PC-3 (cell line): ENCODE measurements at regions not wholly inside any gene's neighbourhood (a gene's known extent, or its start where the extent isn't known, plus 50 kb on each side); places are given as distances from the start of the nearest gene placed in this dataset.

ENCODE experiments used
- EZH2 ChIP-seq: fragments of 300-600 bp; sonication (generic); IDR thresholded peaks from one replicate; pipeline ENCODE4 v1.6.1; 2017; ENCODE audit warnings: antibody characterized with exemption, mild to moderate bottlenecking, low read length; ENCODE audit not compliant: unreplicated experiment
- EZH2phosphoT487 ChIP-seq: fragments of 300-600 bp; sonication (generic); IDR thresholded peaks from 2 replicates; pipeline ENCODE4 v1.6.1; 2018; ENCODE audit warnings: mild to moderate bottlenecking, antibody characterized with exemption, low read length, borderline replicate concordance
- TF ChIP-seq, protein P1 (sequence below): fragments of 300-600 bp; sonication (generic); conservative IDR thresholded peaks from 2 replicates; pipeline ENCODE4 v1.5.1; 2017; ENCODE audit warnings: antibody characterized with exemption, low read depth, mild to moderate bottlenecking, low read length

DNA sequence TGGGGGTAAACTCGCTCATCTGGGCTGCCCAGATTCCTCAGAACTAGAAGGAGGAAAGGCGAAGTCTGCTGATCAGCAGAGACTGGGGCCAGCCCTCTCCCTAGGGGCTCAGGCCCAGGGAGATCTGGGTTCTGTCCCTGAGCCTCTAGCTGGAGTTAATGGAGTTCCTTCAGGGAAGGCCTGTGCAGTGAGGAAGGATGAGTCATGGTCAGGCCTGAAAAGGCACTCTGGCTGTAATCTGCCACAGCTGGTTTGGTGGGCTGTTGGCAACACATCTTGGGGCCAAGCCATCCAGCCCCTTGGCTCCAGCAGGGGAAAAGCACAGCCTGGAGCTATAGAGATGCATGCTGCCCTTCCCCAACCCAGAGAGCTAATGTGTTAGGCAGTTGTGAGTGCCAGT lies 459.6 kb downstream of the PRELID2 start:
- TF ChIP-seq, protein P1, sequence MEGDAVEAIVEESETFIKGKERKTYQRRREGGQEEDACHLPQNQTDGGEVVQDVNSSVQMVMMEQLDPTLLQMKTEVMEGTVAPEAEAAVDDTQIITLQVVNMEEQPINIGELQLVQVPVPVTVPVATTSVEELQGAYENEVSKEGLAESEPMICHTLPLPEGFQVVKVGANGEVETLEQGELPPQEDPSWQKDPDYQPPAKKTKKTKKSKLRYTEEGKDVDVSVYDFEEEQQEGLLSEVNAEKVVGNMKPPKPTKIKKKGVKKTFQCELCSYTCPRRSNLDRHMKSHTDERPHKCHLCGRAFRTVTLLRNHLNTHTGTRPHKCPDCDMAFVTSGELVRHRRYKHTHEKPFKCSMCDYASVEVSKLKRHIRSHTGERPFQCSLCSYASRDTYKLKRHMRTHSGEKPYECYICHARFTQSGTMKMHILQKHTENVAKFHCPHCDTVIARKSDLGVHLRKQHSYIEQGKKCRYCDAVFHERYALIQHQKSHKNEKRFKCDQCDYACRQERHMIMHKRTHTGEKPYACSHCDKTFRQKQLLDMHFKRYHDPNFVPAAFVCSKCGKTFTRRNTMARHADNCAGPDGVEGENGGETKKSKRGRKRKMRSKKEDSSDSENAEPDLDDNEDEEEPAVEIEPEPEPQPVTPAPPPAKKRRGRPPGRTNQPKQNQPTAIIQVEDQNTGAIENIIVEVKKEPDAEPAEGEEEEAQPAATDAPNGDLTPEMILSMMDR, result no peak
- TF ChIP-seq EZH2 (no peak), EZH2phosphoT487 (no peak)
